ENCODE measurements at regions not wholly inside any gene's neighbourhood (a gene's known extent, or its start where the extent isn't known, plus 50 kb on each side); places are given as distances from the start of the nearest gene placed in this dataset.

DNA sequence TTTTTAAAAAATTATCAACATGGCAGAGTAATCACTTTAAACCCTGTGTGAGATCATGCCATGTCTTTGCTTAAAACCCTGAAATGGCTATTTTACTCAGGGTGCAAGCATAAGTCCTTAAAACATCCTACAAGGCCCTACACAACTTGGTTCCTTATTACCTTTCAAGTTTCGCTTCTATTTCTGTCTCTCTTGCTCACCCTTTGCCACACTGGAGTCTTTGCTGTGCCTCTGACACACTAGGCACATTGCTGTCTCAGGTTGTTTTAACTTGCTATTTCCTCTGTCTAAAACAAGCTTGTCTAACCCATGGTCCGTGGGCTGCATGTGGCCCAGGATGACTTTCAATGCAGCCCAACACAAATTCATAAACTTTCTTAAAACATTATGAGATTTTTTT, 55.6 kb downstream of the KIAA0408 start:
- TF ChIP-seq FOXK2 (IDR thresholded peaks at IDR 0.05) (no peak), FOXM1 (IDR thresholded peaks at IDR 0.05; ENCODE audit: borderline replicate concordance) (no peak), BHLHE40 (IDR thresholded peaks at IDR 0.05; ENCODE audit: borderline replicate concordance) (no peak), ELF4 (IDR thresholded peaks at IDR 0.05) (no peak), SUZ12 (IDR thresholded peaks at IDR 0.05) (no peak), PKNOX1 (IDR thresholded peaks at IDR 0.05) (no peak), TARDBP (IDR thresholded peaks at IDR 0.05) (no peak), HDGF (IDR thresholded peaks at IDR 0.05; ENCODE audit: borderline replicate concordance) (no peak), CTBP1 (IDR thresholded peaks at IDR 0.05; ENCODE audit: borderline replicate concordance) (no peak), SP1 (IDR thresholded peaks at IDR 0.05) (no peak)

Data from HEK293T (cell line).